ENCODE measurements at regions not wholly inside any gene's neighbourhood (a gene's known extent, or its start where the extent isn't known, plus 50 kb on each side); places are given as distances from the start of the nearest gene placed in this dataset.

DNA sequence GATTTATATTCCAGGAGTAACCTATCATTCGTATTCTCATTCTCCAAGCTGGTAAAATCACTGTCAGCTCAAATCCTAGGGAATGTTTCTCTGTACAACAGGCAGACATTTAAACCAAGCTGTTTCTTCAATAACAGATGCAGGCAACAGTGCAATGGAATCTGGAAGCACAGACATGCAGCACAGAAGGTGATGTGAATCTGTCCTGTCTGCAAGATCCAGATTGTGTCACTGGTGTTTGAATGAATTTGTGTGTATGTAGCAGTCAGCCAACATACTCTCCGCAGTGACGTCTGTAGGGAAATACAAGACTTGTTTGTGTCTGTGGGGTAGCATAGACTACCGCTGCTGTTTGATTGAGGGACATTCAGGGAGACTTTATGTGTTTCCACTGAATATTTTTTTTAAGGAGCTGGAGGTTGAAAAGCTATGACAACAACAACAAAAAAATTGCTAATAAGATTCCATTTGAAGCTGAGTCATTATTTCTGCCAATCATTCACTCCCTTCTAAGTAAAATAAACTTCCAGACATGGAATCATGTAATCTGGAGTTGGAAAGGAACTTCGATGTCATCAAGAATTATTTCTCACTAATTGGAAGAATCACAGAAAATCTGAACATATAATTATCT, 122.9 kb upstream of the MYO3A start:
- no peak overlapping the region for H3K4me3 ChIP-seq (replicated peaks in 1 of 3; ENCODE audit: low read depth in 2 of 3, low read length in 3 of 3)
- H3K27me3 ChIP-seq (ENCODE audit: control insufficient read depth in 2 of 2, insufficient read depth in 2 of 2, low read length in 2 of 2): peaks cover 0 to 4% of the 10 kb centered on the region in 2 donors
- H3K9me3 ChIP-seq (replicated peaks in 1 of 2; ENCODE audit: control insufficient read depth in 1 of 2, insufficient read depth in 1 of 2, low read length in 2 of 2): no peaks in the 10 kb centered on the region
- no peak overlapping the region for H3K27ac ChIP-seq (ENCODE audit: low read depth in 1 of 2, low read length in 2 of 2)
- no peaks in the 10 kb centered on the region for H3K79me2 ChIP-seq (ENCODE audit: insufficient read depth, low read length)
- H3K4me2 ChIP-seq (replicated peaks; ENCODE audit: extremely low read depth, low read length, poor library complexity, severe bottlenecking): no peak overlapping the region
- H3K9ac ChIP-seq (ENCODE audit: insufficient read depth, low read length, poor library complexity, severe bottlenecking): no peak overlapping the region
- no peak overlapping the region for H2AFZ ChIP-seq (ENCODE audit: insufficient read depth, low read depth, low read length, poor library complexity, severe bottlenecking)
- intact Hi-C loops (cut with micrococcal nuclease): no loop called here
- WGBS (ENCODE audit: insufficient coverage): 100% methylated on average over 3 of the region's 5 CpGs
- no peak for TF ChIP-seq CTCF (IDR thresholded peaks at IDR 0.05)
- Mint-ChIP-seq H3K4me3 (no peak overlapping the region), H3K36me3 (no peaks in the 10 kb centered on the region), H3K4me1 (no peaks in the 10 kb centered on the region), H3K27ac (no peak overlapping the region), H3K27me3 (ENCODE audit: low read depth in 3 of 3) (peaks cover 0 to 4% (median 3%) of the 10 kb centered on the region in 3 donors), H3K9me3 (peaks cover 0 to 3% (median 1%) of the 10 kb centered on the region in 7 donors)
- H3K4me1 ChIP-seq (ENCODE audit: control insufficient read depth in 1 of 2, insufficient read depth in 2 of 2, low read length in 2 of 2): no peaks in the 10 kb centered on the region
- no peaks in the 10 kb centered on the region for H3K36me3 ChIP-seq (replicated peaks in 1 of 2; ENCODE audit: control insufficient read depth in 1 of 2, insufficient read depth in 2 of 2, low read length in 2 of 2)
- no peak for DNase-seq
- no peaks in the 10 kb centered on the region for H4K20me1 ChIP-seq (ENCODE audit: insufficient read depth, low read length)

- H3K4me1 Mint-ChIP-seq: no peaks in the 10 kb centered on the region
- no peak overlapping the region for H3K4me3 ChIP-seq (replicated peaks in 1 of 3; ENCODE audit: low read depth in 2 of 3, low read length in 3 of 3)
Measured at GRCh38 chr10:25813511-25813910, 120.5 kb upstream of the MYO3A start.

More at GRCh38 chr10:25813511-25813910, 120.5 kb upstream of the MYO3A start:
- no peaks in the 10 kb centered on the region for H3K36me3 ChIP-seq (replicated peaks in 1 of 2; ENCODE audit: control insufficient read depth in 1 of 2, insufficient read depth in 2 of 2, low read length in 2 of 2)
- no peaks in the 10 kb centered on the region for H3K79me2 ChIP-seq (ENCODE audit: insufficient read depth, low read length)
- H3K4me2 ChIP-seq (replicated peaks; ENCODE audit: extremely low read depth, low read length, poor library complexity, severe bottlenecking): no peak overlapping the region
- no peak for DNase-seq
- H2AFZ ChIP-seq (ENCODE audit: insufficient read depth, low read depth, low read length, poor library complexity, severe bottlenecking): no peak overlapping the region
- Mint-ChIP-seq H3K36me3 (no peaks in the 10 kb centered on the region), H3K27ac (peak overlapping the region in 1 of 7 donors; percentile 32), H3K27me3 (ENCODE audit: low read depth in 3 of 3) (peaks cover 0 to 12% (median 9%) of the 10 kb centered on the region in 3 donors), H3K9me3 (peaks cover 0 to 3% (median 0%) of the 10 kb centered on the region in 7 donors), H3K4me3 (no peak overlapping the region)
- no peaks in the 10 kb centered on the region for H3K9me3 ChIP-seq (replicated peaks in 1 of 2; ENCODE audit: control insufficient read depth in 1 of 2, insufficient read depth in 1 of 2, low read length in 2 of 2)
- intact Hi-C loops (cut with micrococcal nuclease): no loop called here
- H4K20me1 ChIP-seq (ENCODE audit: insufficient read depth, low read length): no peaks in the 10 kb centered on the region
- H3K27me3 ChIP-seq (ENCODE audit: control insufficient read depth in 2 of 2, insufficient read depth in 2 of 2, low read length in 2 of 2): peaks cover 3 to 4% of the 10 kb centered on the region in 2 donors
- H3K9ac ChIP-seq (ENCODE audit: insufficient read depth, low read length, poor library complexity, severe bottlenecking): no peak overlapping the region
- no peak for TF ChIP-seq CTCF (IDR thresholded peaks at IDR 0.05)
- no peak overlapping the region for H3K27ac ChIP-seq (ENCODE audit: low read depth in 1 of 2, low read length in 2 of 2)
- H3K4me1 ChIP-seq (ENCODE audit: control insufficient read depth in 1 of 2, insufficient read depth in 2 of 2, low read length in 2 of 2): no peaks in the 10 kb centered on the region
- no CpG with 5 or more reads among the region's 3 CpGs for WGBS (ENCODE audit: insufficient coverage)
